GM10266 (cell line): ENCODE measurements at regions not wholly inside any gene's neighbourhood (a gene's known extent, or its start where the extent isn't known, plus 50 kb on each side); places are given as distances from the start of the nearest gene placed in this dataset.

Experiments
- DNase-seq: peaks from one replicate; pipeline ENCODE4 v3.0.0; 2012; ENCODE audit errors: extremely low spot score
- CTCF ChIP-seq: IDR thresholded peaks from 2 replicates; pipeline ENCODE4 v1.5.1; 2012; ENCODE audit warnings: mild to moderate bottlenecking, low read depth; ENCODE audit not compliant: control insufficient read depth, insufficient read depth; ENCODE audit errors: missing control alignments

- DNase-seq, result no peak
- TF ChIP-seq CTCF, result no peak
These were observed 582.8 kb upstream of the BCHE start for GRCh38 chr3:166420071-166420470.

- no peak for DNase-seq
- no peak for TF ChIP-seq CTCF
These were observed 568.7 kb upstream of the BCHE start for GRCh38 chr3:166405896-166406295.

- no peak for TF ChIP-seq CTCF
- no peak for DNase-seq
These were observed 568.2 kb upstream of the BCHE start for GRCh38 chr3:166405465-166405864.

- no peak for TF ChIP-seq CTCF
- DNase-seq, result no peak
These were observed 553.1 kb upstream of the BCHE start for GRCh38 chr3:166390303-166390702.

- DNase-seq, result no peak
- no peak for TF ChIP-seq CTCF
These were observed 551.1 kb upstream of the BCHE start for GRCh38 chr3:166388321-166388720.

GRCh38 chr3:166372571-166373106 lies 535.4 kb upstream of the BCHE start:
- TF ChIP-seq CTCF, result no peak
- no peak for DNase-seq

- no peak for DNase-seq
- TF ChIP-seq CTCF, result no peak
These were observed 530.8 kb upstream of the BCHE start for GRCh38 chr3:166367947-166368533.
